MCF 10A (cell line): ENCODE measurements at regions not wholly inside any gene's neighbourhood (a gene's known extent, or its start where the extent isn't known, plus 50 kb on each side); places are given as distances from the start of the nearest gene placed in this dataset.

Experiments used
- BruUV-seq: library from RNA; stranded (reverse); fragments of 400-500 nt; replicated peaks from 2 replicates; lab custom pipeline; 2021; lab: Mats Ljungman, UMichigan
- CTCF ChIA-PET: fragments of 300-600 bp; sonication (Branson Sonifier 250); formaldehyde crosslinking; extraction: SDS; loops from one replicate; lab custom pipeline; 2021; ENCODE audit warnings: antibody characterized with exemption, inconsistent platforms; lab: Yijun Ruan, JAX
- POLR2A ChIA-PET: fragments of 300-600, 350-650 bp; sonication (Branson Sonifier 250); formaldehyde crosslinking; extraction: SDS; loops from one replicate; lab custom pipeline; 2020; ENCODE audit warnings: antibody characterized with exemption, inconsistent platforms; lab: Yijun Ruan, JAX
- DNase-seq: peaks from one replicate; pipeline ENCODE4 v3.0.0-alpha.2; 2018; ENCODE audit not compliant: unreplicated experiment
- H3K27ac Mint-ChIP-seq: one replicate; pipeline ENCODE4 v1.8.0; 2022; ENCODE audit warnings: mild to moderate bottlenecking, low read depth, mixed read lengths; ENCODE audit not compliant: unreplicated experiment
- H3K27me3 Mint-ChIP-seq: one replicate; pipeline ENCODE4 v1.8.0; 2022; ENCODE audit warnings: mixed read lengths; ENCODE audit not compliant: insufficient read depth, unreplicated experiment
- H3K36me3 Mint-ChIP-seq: one replicate; pipeline ENCODE4 v1.8.0; 2022; ENCODE audit warnings: mild to moderate bottlenecking, moderate library complexity, mixed read lengths; ENCODE audit not compliant: insufficient read depth, unreplicated experiment
- H3K4me1 Mint-ChIP-seq: one replicate; pipeline ENCODE4 v1.8.0; 2022; ENCODE audit warnings: mixed read lengths; ENCODE audit not compliant: insufficient read depth, unreplicated experiment
- H3K4me3 Mint-ChIP-seq: one replicate; pipeline ENCODE4 v1.8.0; 2022; ENCODE audit warnings: mild to moderate bottlenecking, moderate library complexity, mixed read lengths; ENCODE audit not compliant: unreplicated experiment
- H3K9me3 Mint-ChIP-seq: one replicate; pipeline ENCODE4 v1.8.0; 2022; ENCODE audit warnings: mixed read lengths; ENCODE audit not compliant: unreplicated experiment
- intact Hi-C: fragments of 100-400 bp; cut with micrococcal nuclease; formaldehyde crosslinking; loops from 2 replicates; pipeline ENCODE4 v1.14.1; 2022
- TF ChIP-seq, protein P1 (sequence below): fragments of 200-600 bp; IDR thresholded peaks from one replicate; pipeline ENCODE4 v1.8.0; 2022; ENCODE audit warnings: antibody characterized with exemption, mild to moderate bottlenecking; ENCODE audit not compliant: unreplicated experiment

GRCh38 chr15:38684440-38685010 lies 119.9 kb upstream of the RASGRP1 start:
- DNase-seq, result no peak
- H3K36me3 Mint-ChIP-seq, result no peaks in the 10 kb centered on the region
- H3K9me3 Mint-ChIP-seq, result no peaks in the 10 kb centered on the region
- TF ChIP-seq, protein P1, sequence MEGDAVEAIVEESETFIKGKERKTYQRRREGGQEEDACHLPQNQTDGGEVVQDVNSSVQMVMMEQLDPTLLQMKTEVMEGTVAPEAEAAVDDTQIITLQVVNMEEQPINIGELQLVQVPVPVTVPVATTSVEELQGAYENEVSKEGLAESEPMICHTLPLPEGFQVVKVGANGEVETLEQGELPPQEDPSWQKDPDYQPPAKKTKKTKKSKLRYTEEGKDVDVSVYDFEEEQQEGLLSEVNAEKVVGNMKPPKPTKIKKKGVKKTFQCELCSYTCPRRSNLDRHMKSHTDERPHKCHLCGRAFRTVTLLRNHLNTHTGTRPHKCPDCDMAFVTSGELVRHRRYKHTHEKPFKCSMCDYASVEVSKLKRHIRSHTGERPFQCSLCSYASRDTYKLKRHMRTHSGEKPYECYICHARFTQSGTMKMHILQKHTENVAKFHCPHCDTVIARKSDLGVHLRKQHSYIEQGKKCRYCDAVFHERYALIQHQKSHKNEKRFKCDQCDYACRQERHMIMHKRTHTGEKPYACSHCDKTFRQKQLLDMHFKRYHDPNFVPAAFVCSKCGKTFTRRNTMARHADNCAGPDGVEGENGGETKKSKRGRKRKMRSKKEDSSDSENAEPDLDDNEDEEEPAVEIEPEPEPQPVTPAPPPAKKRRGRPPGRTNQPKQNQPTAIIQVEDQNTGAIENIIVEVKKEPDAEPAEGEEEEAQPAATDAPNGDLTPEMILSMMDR, result no peak
- intact Hi-C loops, result no loop called here
- POLR2A ChIA-PET, result interaction anchor here (0.7 to 1.0 kb wide), 2 partner anchors 230 to 1105 kb away, joined by 3 to 4 read pairs; no protein-coding TSS in a partner anchor
- no peak overlapping the region for H3K27ac Mint-ChIP-seq
- peaks cover 6% of the 10 kb centered on the region for H3K4me1 Mint-ChIP-seq
- no peaks in the 10 kb centered on the region for H3K27me3 Mint-ChIP-seq
- H3K4me3 Mint-ChIP-seq, result no peak overlapping the region
- BruUV-seq, result no TSS peak
- CTCF ChIA-PET, result interaction anchor here (0.5 to 11.1 kb wide), 37 partner anchors 7 to 1179 kb away, joined by 3 to 258 read pairs (median 4); partner anchors contain the start of gene RASGRP1

GRCh38 chr15:38685686-38686339 lies 121.2 kb upstream of the RASGRP1 start:
- Mint-ChIP-seq H3K27ac (no peak overlapping the region), H3K4me1 (peaks cover 6% of the 10 kb centered on the region), H3K9me3 (no peaks in the 10 kb centered on the region), H3K4me3 (no peak overlapping the region), H3K27me3 (no peaks in the 10 kb centered on the region), H3K36me3 (peaks cover 5% of the 10 kb centered on the region)
- no TSS peak for BruUV-seq
- no peak for DNase-seq
- POLR2A ChIA-PET, result no interaction called here
- TF ChIP-seq, protein P1, result no peak
- intact Hi-C loops, result no loop called here
- CTCF ChIA-PET, result interaction anchor here (0.6 to 11.1 kb wide), 7 partner anchors 9 to 701 kb away, joined by 3 to 258 read pairs (median 7); no protein-coding TSS in a partner anchor

DNA sequence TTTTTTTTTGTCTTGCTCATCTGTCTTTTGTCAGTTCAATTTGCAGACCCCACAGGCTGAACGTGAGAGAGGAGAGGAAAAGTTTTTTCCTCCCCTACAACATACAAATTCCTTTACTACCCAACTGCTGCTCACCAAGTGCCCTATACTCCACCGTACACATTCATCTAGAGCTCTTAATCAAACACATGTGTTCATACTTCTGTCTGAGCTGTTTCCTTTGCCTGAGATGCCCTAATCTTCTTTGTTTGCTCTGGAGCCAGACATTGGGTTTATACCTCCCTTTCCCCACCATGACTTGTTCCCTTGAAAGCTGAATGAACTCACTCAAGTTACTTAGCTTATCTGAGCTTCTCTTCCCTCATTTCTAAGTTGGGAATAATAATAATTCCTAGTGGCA lies 122.7 kb upstream of the RASGRP1 start:
- Mint-ChIP-seq H3K4me1 (peaks cover 6% of the 10 kb centered on the region), H3K27me3 (no peaks in the 10 kb centered on the region), H3K4me3 (no peak overlapping the region), H3K36me3 (peaks cover 5% of the 10 kb centered on the region), H3K9me3 (no peaks in the 10 kb centered on the region), H3K27ac (no peak overlapping the region)
- CTCF ChIA-PET, result interaction anchor here (0.6 to 11.1 kb wide), 12 partner anchors 13 to 1418 kb away, joined by 3 to 258 read pairs (median 4); partner anchors contain the start of gene RASGRP1
- no peak for DNase-seq
- POLR2A ChIA-PET, result interaction anchor here (0.6 kb wide), 2 partner anchors 25 to 1116 kb away, joined by 3 read pairs; no protein-coding TSS in a partner anchor
- no TSS peak for BruUV-seq
- intact Hi-C loops, result no loop called here
- TF ChIP-seq, protein P1, result no peak
